GM19023 (cell line): ENCODE measurements at regions not wholly inside any gene's neighbourhood (a gene's known extent, or its start where the extent isn't known, plus 50 kb on each side); places are given as distances from the start of the nearest gene placed in this dataset.

Experiments
- ATAC-seq: cut with Tn5 transposase; IDR thresholded peaks from one replicate; pipeline ENCODE4 v1.9.1; 2021; ENCODE audit warnings: mild to moderate bottlenecking, moderate library complexity; ENCODE audit not compliant: unreplicated experiment

- ATAC-seq: no peak
Observed at GRCh38 chr10:78868861-78869260, 199.9 kb upstream of the ZMIZ1 start.

GRCh38 chr10:78869508-78870454 is 199.0 kb upstream of the ZMIZ1 start:
- no peak for ATAC-seq

- no peak for ATAC-seq
Observed at GRCh38 chr10:78870458-78870857, 198.3 kb upstream of the ZMIZ1 start.

GRCh38 chr10:78871796-78872195 is 197.0 kb upstream of the ZMIZ1 start:
- ATAC-seq: no peak

- no peak for ATAC-seq
Observed at GRCh38 chr10:78873413-78873812, 195.4 kb upstream of the ZMIZ1 start.

GRCh38 chr10:78875331-78875877 is 193.4 kb upstream of the ZMIZ1 start:
- ATAC-seq: no peak

- no peak for ATAC-seq
Observed at GRCh38 chr10:78875932-78876331, 192.8 kb upstream of the ZMIZ1 start.

- no peak for ATAC-seq
Observed at GRCh38 chr10:78876449-78876848, 192.3 kb upstream of the ZMIZ1 start.

GRCh38 chr10:78879621-78880020 is 189.1 kb upstream of the ZMIZ1 start:
- ATAC-seq: no peak

- no peak for ATAC-seq
Observed at GRCh38 chr10:78886129-78886528, 182.6 kb upstream of the ZMIZ1 start.

- no peak for ATAC-seq
Observed at GRCh38 chr10:78889536-78890063, 179.2 kb upstream of the ZMIZ1 start.

GRCh38 chr10:78890506-78890905 is 178.3 kb upstream of the ZMIZ1 start:
- ATAC-seq: no peak

- no peak for ATAC-seq
Observed at GRCh38 chr10:78891741-78892140, 177.0 kb upstream of the ZMIZ1 start.

- no peak for ATAC-seq
Observed at GRCh38 chr10:78892338-78893176, 176.2 kb upstream of the ZMIZ1 start.

GRCh38 chr10:78893217-78893616 is 175.5 kb upstream of the ZMIZ1 start:
- no peak for ATAC-seq

- ATAC-seq: no peak
Observed at GRCh38 chr10:78894089-78894840, 174.5 kb upstream of the ZMIZ1 start.

GRCh38 chr10:78894841-78895195 is 173.9 kb upstream of the ZMIZ1 start:
- ATAC-seq: no peak

GRCh38 chr10:78895469-78895868 is 173.3 kb upstream of the ZMIZ1 start:
- ATAC-seq: no peak

GRCh38 chr10:78896159-78896928 is 172.4 kb upstream of the ZMIZ1 start:
- no peak for ATAC-seq
